ENCODE measurements at regions not wholly inside any gene's neighbourhood (a gene's known extent, or its start where the extent isn't known, plus 50 kb on each side); places are given as distances from the start of the nearest gene placed in this dataset.
A peak's percentile ranks its signal among the peaks of the same experiment; 100 is the strongest.

- no peak overlapping the region for H3K4me3 ChIP-seq (ENCODE audit: low read depth, poor library complexity, severe bottlenecking)
- intact Hi-C loops (cut with DNase I; ENCODE audit: low total_unique reads), result no loop called here
- no peak for TF ChIP-seq CTCF (IDR thresholded peaks at IDR 0.05)
- TF ChIP-seq POLR2A (IDR thresholded peaks at IDR 0.05), result no peak
- DNase-seq (ENCODE audit: low spot score in 2 of 2), result no peak
Observed at GRCh38 chr15:56839641-56840040, 78.8 kb upstream of the TCF12 start.

- 73 to 76% methylated on average over 5 of the region's 5 CpGs for WGBS, 2 donors
Observed at GRCh38 chr15:56839099-56839498, 79.3 kb upstream of the TCF12 start.

GRCh38 chr15:56838085-56838484 is 80.4 kb upstream of the TCF12 start:
- DNase-seq (ENCODE audit: low spot score in 2 of 2), result no peak
- no peak overlapping the region for H3K4me3 ChIP-seq (ENCODE audit: low read depth, poor library complexity, severe bottlenecking)
- WGBS, 2 donors, result 95 to 99% methylated on average over 4 of the region's 4 CpGs
- intact Hi-C loops (cut with DNase I; ENCODE audit: low total_unique reads), result no loop called here
- no peak for TF ChIP-seq POLR2A (IDR thresholded peaks at IDR 0.05)
- TF ChIP-seq CTCF (IDR thresholded peaks at IDR 0.05), result no peak

More at GRCh38 chr15:56839099-56839498, 79.3 kb upstream of the TCF12 start:
- intact Hi-C loops (cut with DNase I; ENCODE audit: low total_unique reads), result no loop called here
- H3K4me3 ChIP-seq (ENCODE audit: low read depth, poor library complexity, severe bottlenecking), result no peak overlapping the region
- no peak for DNase-seq (ENCODE audit: low spot score in 2 of 2)
- TF ChIP-seq CTCF (IDR thresholded peaks at IDR 0.05), result no peak
- no peak for TF ChIP-seq POLR2A (IDR thresholded peaks at IDR 0.05)

GRCh38 chr15:56837273-56837672 is 81.2 kb upstream of the TCF12 start:
- TF ChIP-seq POLR2A (IDR thresholded peaks at IDR 0.05) (no peak), CTCF (IDR thresholded peaks at IDR 0.05) (no peak)
- no peak overlapping the region for H3K4me3 ChIP-seq (ENCODE audit: low read depth, poor library complexity, severe bottlenecking)
- 73 to 75% methylated on average over 1 of the region's 1 CpG for WGBS, 2 donors
- intact Hi-C loops (cut with DNase I; ENCODE audit: low total_unique reads), result no loop called here
- DNase-seq (ENCODE audit: low spot score in 2 of 2), result no peak

GRCh38 chr15:56835718-56836171 is 82.7 kb upstream of the TCF12 start:
- WGBS, 2 donors, result 21 to 25% methylated on average over 2 of the region's 2 CpGs
- intact Hi-C loops (cut with DNase I; ENCODE audit: low total_unique reads), result no loop called here
- no peak overlapping the region for H3K4me3 ChIP-seq (ENCODE audit: low read depth, poor library complexity, severe bottlenecking)
- DNase-seq (ENCODE audit: low spot score in 2 of 2), result no peak
- TF ChIP-seq POLR2A (IDR thresholded peaks at IDR 0.05), result no peak
- no peak for TF ChIP-seq CTCF (IDR thresholded peaks at IDR 0.05)

GRCh38 chr15:56832125-56832524 is 86.3 kb upstream of the TCF12 start:
- intact Hi-C loops (cut with DNase I; ENCODE audit: low total_unique reads), result no loop called here
- TF ChIP-seq POLR2A (IDR thresholded peaks at IDR 0.05), result no peak
- no peak for TF ChIP-seq CTCF (IDR thresholded peaks at IDR 0.05)
- 12 to 28% methylated on average over 5 of the region's 5 CpGs for WGBS, 2 donors
- DNase-seq (ENCODE audit: low spot score in 2 of 2), result peak in 1 of 2 donors; percentile 24
- H3K4me3 ChIP-seq (ENCODE audit: low read depth, poor library complexity, severe bottlenecking), result no peak overlapping the region
